GM10248 (cell line): ENCODE measurements at regions not wholly inside any gene's neighbourhood (a gene's known extent, or its start where the extent isn't known, plus 50 kb on each side); places are given as distances from the start of the nearest gene placed in this dataset.

Experiments
- CTCF ChIA-PET: fragments of 300-600 bp; sonication (Branson Sonifier 250); formaldehyde crosslinking; extraction: SDS; loops from one replicate; lab custom pipeline; 2021; ENCODE audit warnings: antibody characterized with exemption; lab: Yijun Ruan, JAX
- POLR2A ChIA-PET: fragments of 350-650 bp; sonication (Branson Sonifier 250); formaldehyde crosslinking; extraction: SDS; loops from one replicate; lab custom pipeline; 2020; ENCODE audit warnings: antibody characterized with exemption; lab: Yijun Ruan, JAX
- DNase-seq: peaks from one replicate; pipeline ENCODE4 v3.0.0; 2012; ENCODE audit errors: extremely low spot score
- CTCF ChIP-seq: IDR thresholded peaks from 2 replicates; pipeline ENCODE4 v1.5.1; 2012; ENCODE audit warnings: mild to moderate bottlenecking, low read depth; ENCODE audit errors: extremely low read depth, missing control alignments, control extremely low read depth

GRCh38 chr4:43776371-43776770 is 672.2 kb downstream of the KCTD8 start:
- POLR2A ChIA-PET: no interaction called here
- peak; percentile 5 for TF ChIP-seq CTCF
- peak; percentile 4 for DNase-seq
- CTCF ChIA-PET: interaction anchor here (0.7 to 1.8 kb wide), 2 partner anchors 10 to 13 kb away, joined by 3 to 5 read pairs; no protein-coding TSS in a partner anchor

GRCh38 chr4:43778187-43778915 is 670.3 kb downstream of the KCTD8 start:
- POLR2A ChIA-PET: no interaction called here
- no peak for TF ChIP-seq CTCF
- CTCF ChIA-PET: no interaction called here
- DNase-seq: no peak

GRCh38 chr4:43781125-43781524 is 667.5 kb downstream of the KCTD8 start:
- POLR2A ChIA-PET: no interaction called here
- TF ChIP-seq CTCF: no peak
- CTCF ChIA-PET: no interaction called here
- no peak for DNase-seq

GRCh38 chr4:43782391-43782790 is 666.2 kb downstream of the KCTD8 start:
- POLR2A ChIA-PET: no interaction called here
- DNase-seq: no peak
- CTCF ChIA-PET: no interaction called here
- TF ChIP-seq CTCF: no peak

- ChIA-PET CTCF (interaction anchor here (0.8 kb wide), 1 partner anchor 9 kb away, joined by 3 read pairs; no protein-coding TSS in a partner anchor), POLR2A (no interaction called here)
- no peak for TF ChIP-seq CTCF
- no peak for DNase-seq
These were observed 632.5 kb downstream of the KCTD8 start for GRCh38 chr4:43816116-43816515.

GRCh38 chr4:43822621-43823020 is 626.0 kb downstream of the KCTD8 start:
- ChIA-PET CTCF (no interaction called here), POLR2A (no interaction called here)
- TF ChIP-seq CTCF: no peak
- no peak for DNase-seq
